B cell (primary cell): ENCODE measurements at regions not wholly inside any gene's neighbourhood (a gene's known extent, or its start where the extent isn't known, plus 50 kb on each side); places are given as distances from the start of the nearest gene placed in this dataset.

ENCODE experiments used
- ATAC-seq: fragments of 200-7000 bp; cut with Tn5 transposase; one replicate; pipeline ENCODE4 v1.10.0; 2021; ENCODE audit warnings: low read depth, mild to moderate bottlenecking, moderate number of reproducible peaks, moderate library complexity
- CTCF ChIA-PET: fragments of 350-600 bp; sonication (Branson Sonifier 250); formaldehyde crosslinking; loops from one replicate; lab custom pipeline; 2021; ENCODE audit warnings: antibody characterized with exemption, inconsistent platforms; lab: Charles Lee
- POLR2A ChIA-PET: fragments of 350-600 bp; sonication (Branson Sonifier 250); formaldehyde crosslinking; loops from one replicate; lab custom pipeline; 2021; ENCODE audit warnings: antibody characterized with exemption; lab: Charles Lee
- DNase-seq: peaks from one replicate; pipeline ENCODE4 v3.0.0; 2013
- H2AFZ ChIP-seq: 2 replicates; pipeline ENCODE4 v1.6.1; 2012; ENCODE audit warnings: mild to moderate bottlenecking, low read depth, low read length; ENCODE audit not compliant: insufficient read depth, poor library complexity, severe bottlenecking
- H3K27ac ChIP-seq, 2 donors: 1 replicate in 1 of 2; 2 replicates in 1 of 2; pipeline ENCODE4 v1.5.1; 2012 to 2013; ENCODE audit warnings: low read length in 2 of 2, mild to moderate bottlenecking in 2 of 2, moderate library complexity in 1 of 2
- H3K27me3 ChIP-seq, 4 experiments: fragments of 200-600 bp in 1 of 4; sonication (generic) in 1 of 4; replicated peaks in 1 of 4; 1 replicate in 2 of 4; 2 replicates in 2 of 4; pipeline versions ENCODE4 v1.6.1 to v1.7.0; 2013 to 2016; ENCODE audit warnings: low read length in 3 of 4, mild to moderate bottlenecking in 2 of 4, mixed read lengths in 1 of 4, moderate library complexity in 1 of 4; ENCODE audit not compliant: insufficient read depth in 4 of 4, control insufficient read depth in 3 of 4; ENCODE audit errors: control extremely low read depth in 1 of 4
- H3K36me3 ChIP-seq, 2 experiments: replicated peaks in 1 of 2; 1 replicate in 1 of 2; 2 replicates in 1 of 2; pipeline versions ENCODE4 v1.6.1 to v1.7.1; 2013; ENCODE audit warnings: low read length in 1 of 2; ENCODE audit not compliant: insufficient read depth in 2 of 2, control insufficient read depth in 1 of 2; ENCODE audit errors: control extremely low read depth in 1 of 2, extremely low read depth in 1 of 2
- H3K4me1 ChIP-seq, 2 donors: fragments of 200-600 bp in 1 of 2; sonication (generic) in 1 of 2; 1 replicate in 1 of 2; 2 replicates in 1 of 2; pipeline versions ENCODE4 v1.5.1 to v1.6.1; 2013 to 2017; ENCODE audit warnings: low read length in 2 of 2; ENCODE audit not compliant: control insufficient read depth in 2 of 2, insufficient read depth in 2 of 2
- H3K4me2 ChIP-seq: replicated peaks from 2 replicates; pipeline ENCODE3; 2012; ENCODE audit warnings: mild to moderate bottlenecking, low read depth, low read length; ENCODE audit not compliant: poor library complexity, severe bottlenecking
- H3K4me3 ChIP-seq, 5 experiments: fragments of 200-600 bp in 1 of 5; sonication (generic) in 1 of 5; 1 replicate in 3 of 5; 2 replicates in 2 of 5; pipeline versions ENCODE4 v1.5.1 to v1.7.0; 2011 to 2016; ENCODE audit warnings: low read length in 4 of 5, mild to moderate bottlenecking in 4 of 5, low read depth in 2 of 5, control low read depth in 1 of 5, moderate library complexity in 1 of 5; ENCODE audit not compliant: insufficient read depth in 1 of 5; ENCODE audit errors: control extremely low read depth in 1 of 5, extremely low read depth in 1 of 5
- H3K79me2 ChIP-seq: fragments of 200-600 bp; sonication (generic); one replicate; pipeline ENCODE4 v1.6.0; 2016; ENCODE audit warnings: low read length; ENCODE audit not compliant: control insufficient read depth, insufficient read depth
- H3K9ac ChIP-seq: fragments of 200-600 bp; sonication (generic); 2 replicates; pipeline ENCODE4 v1.6.1; 2017; ENCODE audit warnings: mild to moderate bottlenecking, low read length, moderate library complexity
- H3K9me3 ChIP-seq, 3 donors: one replicate each; pipeline versions ENCODE4 v1.6.1 to v1.7.1; 2013; ENCODE audit warnings: low read length in 2 of 3; ENCODE audit not compliant: control insufficient read depth in 2 of 3, insufficient read depth in 1 of 3; ENCODE audit errors: control extremely low read depth in 1 of 3
- H4K20me1 ChIP-seq: 2 replicates; pipeline ENCODE4 v1.6.0; 2012; ENCODE audit warnings: mild to moderate bottlenecking, low read length; ENCODE audit not compliant: insufficient read depth, control insufficient read depth, poor library complexity, severe bottlenecking
- H3K27ac Mint-ChIP-seq: one replicate; pipeline ENCODE4 v1.8.0; 2021; ENCODE audit warnings: mixed read lengths
- H3K27me3 Mint-ChIP-seq: one replicate; pipeline ENCODE4 v1.8.0; 2021; ENCODE audit warnings: mixed read lengths
- H3K4me1 Mint-ChIP-seq: one replicate; pipeline ENCODE4 v1.8.0; 2021; ENCODE audit warnings: mixed read lengths
- H3K4me3 Mint-ChIP-seq: one replicate; pipeline ENCODE4 v1.8.0; 2021; ENCODE audit warnings: mixed read lengths
- H3K9me3 Mint-ChIP-seq: one replicate; pipeline ENCODE4 v1.8.0; 2022; ENCODE audit warnings: mixed read lengths; ENCODE audit not compliant: insufficient read depth
- EZH2 ChIP-seq: IDR thresholded peaks from 2 replicates; pipeline ENCODE4 v1.6.1; 2012; ENCODE audit warnings: borderline replicate concordance, low read depth, mild to moderate bottlenecking, moderate library complexity, low read length; ENCODE audit not compliant: insufficient read depth, poor library complexity, severe bottlenecking
- WGBS: methylation state at CpG from one replicate; pipeline ENCODE4 v1.1.5; 2013; ENCODE audit warnings: missing lambda C conversion rate; ENCODE audit not compliant: insufficient coverage; 5-methylcytosine and 5-hydroxymethylcytosine counted together
- intact Hi-C: fragments of 100-400 bp; cut with micrococcal nuclease; formaldehyde crosslinking; loops from one replicate; pipeline ENCODE4 v1.10.0; 2022
- TF ChIP-seq, protein P1 (sequence below): fragments of 200-600 bp; IDR thresholded peaks from one replicate; pipeline ENCODE4 v1.8.0; 2022; ENCODE audit warnings: antibody characterized with exemption, mild to moderate bottlenecking

DNA sequence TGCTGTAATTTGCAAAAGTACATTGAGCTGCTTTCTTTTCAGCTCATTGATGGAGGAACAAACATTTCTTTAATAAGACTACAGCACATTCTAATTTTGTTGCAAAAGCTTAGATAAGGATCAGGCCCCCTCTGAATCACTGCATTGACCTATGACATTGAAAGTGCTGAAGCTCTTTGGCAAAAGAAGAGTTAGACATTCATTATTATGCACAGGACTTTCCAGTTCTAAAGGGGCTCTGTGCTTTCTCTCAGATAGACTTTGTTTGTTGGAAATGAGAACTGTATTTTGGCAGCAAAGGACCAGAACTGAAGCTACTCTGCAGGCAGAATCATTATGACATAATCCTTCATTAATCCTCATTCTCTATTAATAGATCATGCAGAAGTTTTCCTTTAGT lies 252.9 kb upstream of the SOX2 start:
- no peak for ATAC-seq
- H3K4me3 Mint-ChIP-seq, result no peak overlapping the region
- Histone ChIP-seq H4K20me1 (no peaks in the 10 kb centered on the region), H3K79me2 (no peaks in the 10 kb centered on the region), H2AFZ (no peak overlapping the region), H3K36me3 (no peaks in the 10 kb centered on the region), H3K4me2 (no peak overlapping the region), H3K9me3 (no peaks in the 10 kb centered on the region), H3K4me1 (no peaks in the 10 kb centered on the region), H3K9ac (no peak overlapping the region), H3K4me3 (no peak overlapping the region), H3K27me3 (no peaks in the 10 kb centered on the region), H3K27ac (no peak overlapping the region)
- DNase-seq, result no peak
- no peak overlapping the region for H3K27ac Mint-ChIP-seq
- TF ChIP-seq EZH2, result no peak
- peaks cover 4% of the 10 kb centered on the region for H3K27me3 Mint-ChIP-seq
- intact Hi-C loops, result no loop called here
- H3K9me3 Mint-ChIP-seq, result no peaks in the 10 kb centered on the region
- CTCF ChIA-PET, result no interaction called here
- POLR2A ChIA-PET, result no interaction called here
- no peaks in the 10 kb centered on the region for H3K4me1 Mint-ChIP-seq

DNA sequence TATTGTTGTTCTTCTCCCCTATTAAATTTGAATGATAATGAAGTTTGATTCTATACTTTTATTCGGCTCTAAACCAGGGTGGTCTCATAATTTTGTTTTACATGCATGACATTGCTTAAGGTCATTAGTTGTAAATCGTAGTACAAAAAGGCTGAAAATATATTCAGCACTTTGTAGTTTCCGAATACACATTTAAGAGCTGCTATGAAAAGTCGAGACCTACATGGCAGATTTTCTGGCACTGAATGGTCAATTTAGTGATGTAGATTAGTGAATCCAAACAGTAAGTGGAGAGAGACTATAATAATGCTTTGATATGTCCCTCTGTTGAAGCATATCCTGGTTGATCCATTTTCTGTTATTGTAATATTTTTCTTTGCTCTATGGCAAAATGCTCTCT lies 254.0 kb upstream of the SOX2 start:
- CTCF ChIA-PET, result no interaction called here
- Histone ChIP-seq H3K36me3 (no peaks in the 10 kb centered on the region), H3K27me3 (no peaks in the 10 kb centered on the region), H3K9me3 (no peaks in the 10 kb centered on the region), H4K20me1 (no peaks in the 10 kb centered on the region), H3K27ac (no peak overlapping the region), H3K4me3 (no peak overlapping the region), H3K79me2 (no peaks in the 10 kb centered on the region), H2AFZ (no peak overlapping the region), H3K4me2 (no peak overlapping the region), H3K9ac (no peak overlapping the region), H3K4me1 (no peaks in the 10 kb centered on the region)
- Mint-ChIP-seq H3K27me3 (peaks cover 4% of the 10 kb centered on the region), H3K4me3 (no peak overlapping the region), H3K4me1 (no peaks in the 10 kb centered on the region), H3K9me3 (no peaks in the 10 kb centered on the region), H3K27ac (no peak overlapping the region)
- POLR2A ChIA-PET, result no interaction called here
- DNase-seq, result no peak
- WGBS, result 89% methylated on average over 3 of the region's 4 CpGs
- no peak for ATAC-seq
- TF ChIP-seq EZH2, result no peak
- TF ChIP-seq, protein P1, sequence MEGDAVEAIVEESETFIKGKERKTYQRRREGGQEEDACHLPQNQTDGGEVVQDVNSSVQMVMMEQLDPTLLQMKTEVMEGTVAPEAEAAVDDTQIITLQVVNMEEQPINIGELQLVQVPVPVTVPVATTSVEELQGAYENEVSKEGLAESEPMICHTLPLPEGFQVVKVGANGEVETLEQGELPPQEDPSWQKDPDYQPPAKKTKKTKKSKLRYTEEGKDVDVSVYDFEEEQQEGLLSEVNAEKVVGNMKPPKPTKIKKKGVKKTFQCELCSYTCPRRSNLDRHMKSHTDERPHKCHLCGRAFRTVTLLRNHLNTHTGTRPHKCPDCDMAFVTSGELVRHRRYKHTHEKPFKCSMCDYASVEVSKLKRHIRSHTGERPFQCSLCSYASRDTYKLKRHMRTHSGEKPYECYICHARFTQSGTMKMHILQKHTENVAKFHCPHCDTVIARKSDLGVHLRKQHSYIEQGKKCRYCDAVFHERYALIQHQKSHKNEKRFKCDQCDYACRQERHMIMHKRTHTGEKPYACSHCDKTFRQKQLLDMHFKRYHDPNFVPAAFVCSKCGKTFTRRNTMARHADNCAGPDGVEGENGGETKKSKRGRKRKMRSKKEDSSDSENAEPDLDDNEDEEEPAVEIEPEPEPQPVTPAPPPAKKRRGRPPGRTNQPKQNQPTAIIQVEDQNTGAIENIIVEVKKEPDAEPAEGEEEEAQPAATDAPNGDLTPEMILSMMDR, result no peak
- intact Hi-C loops, result no loop called here
